ENCODE measurements at regions not wholly inside any gene's neighbourhood (a gene's known extent, or its start where the extent isn't known, plus 50 kb on each side); places are given as distances from the start of the nearest gene placed in this dataset.

DNA sequence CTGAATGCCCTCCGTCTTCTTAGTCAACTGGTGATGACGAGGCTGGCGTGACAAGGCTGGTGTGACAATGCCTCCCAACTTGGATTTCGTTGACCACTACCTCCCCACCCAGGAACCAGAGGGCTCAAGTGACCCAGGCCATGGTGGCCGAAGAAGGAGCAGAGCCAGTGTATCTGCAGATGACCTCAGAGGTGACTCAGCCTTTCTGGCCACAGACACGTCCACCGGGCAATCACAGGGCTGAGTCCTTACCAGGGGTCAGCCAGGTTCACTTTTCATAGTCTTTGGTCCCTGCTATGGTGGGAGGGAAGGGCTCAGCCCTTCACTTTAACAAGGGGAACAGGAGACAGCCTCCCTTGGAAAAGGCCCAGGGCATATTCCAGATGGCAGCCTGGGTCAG, 116.3 kb downstream of the MAF start:
- Mint-ChIP-seq H3K4me1 (peaks cover 5 to 22% of the 10 kb centered on the region in 2 donors), H3K4me3 (no peak overlapping the region), H3K27ac (no peak overlapping the region), H3K9me3 (no peaks in the 10 kb centered on the region), H3K36me3 (peaks cover 0 to 3% (median 0%) of the 10 kb centered on the region in 3 donors), H3K27me3 (ENCODE audit: low read depth in 3 of 3) (peaks cover under 1 to 8% (median 6%) of the 10 kb centered on the region in 3 donors)
- no peak for DNase-seq

DNA sequence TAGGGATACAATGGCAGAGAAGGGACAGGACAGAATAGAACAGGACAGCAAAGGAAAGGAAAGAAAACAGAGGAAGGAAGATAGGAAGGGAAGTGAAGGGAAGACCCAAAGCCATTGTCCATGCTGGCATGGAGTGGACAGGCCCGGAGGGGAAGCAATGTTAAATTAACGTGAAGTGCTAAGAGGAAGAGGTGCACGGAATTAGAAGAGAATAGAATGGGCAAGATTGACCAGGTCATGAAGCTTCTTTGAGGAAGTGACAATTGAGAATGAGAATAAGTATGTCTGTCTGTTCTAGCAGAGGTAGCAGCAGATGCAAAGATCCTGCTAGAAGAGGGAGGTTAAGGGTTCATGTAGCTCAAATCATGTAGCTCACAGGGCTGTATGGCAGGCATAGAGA, 117.2 kb downstream of the MAF start:
- Mint-ChIP-seq H3K4me1 (peaks cover 4 to 22% of the 10 kb centered on the region in 2 donors), H3K36me3 (no peaks in the 10 kb centered on the region), H3K9me3 (no peaks in the 10 kb centered on the region), H3K27me3 (ENCODE audit: low read depth in 3 of 3) (peaks cover 0 to 8% (median 6%) of the 10 kb centered on the region in 3 donors), H3K4me3 (no peak overlapping the region), H3K27ac (no peak overlapping the region)
- DNase-seq, result no peak

GRCh38 chr16:79482011-79482410, 118.5 kb downstream of the MAF start:
- Mint-ChIP-seq H3K27ac (no peak overlapping the region), H3K36me3 (no peaks in the 10 kb centered on the region), H3K4me1 (peaks cover 3 to 20% of the 10 kb centered on the region in 2 donors), H3K4me3 (no peak overlapping the region), H3K9me3 (no peaks in the 10 kb centered on the region), H3K27me3 (ENCODE audit: low read depth in 3 of 3) (peaks cover 0 to 8% (median 6%) of the 10 kb centered on the region in 3 donors)
- no peak for DNase-seq

DNA sequence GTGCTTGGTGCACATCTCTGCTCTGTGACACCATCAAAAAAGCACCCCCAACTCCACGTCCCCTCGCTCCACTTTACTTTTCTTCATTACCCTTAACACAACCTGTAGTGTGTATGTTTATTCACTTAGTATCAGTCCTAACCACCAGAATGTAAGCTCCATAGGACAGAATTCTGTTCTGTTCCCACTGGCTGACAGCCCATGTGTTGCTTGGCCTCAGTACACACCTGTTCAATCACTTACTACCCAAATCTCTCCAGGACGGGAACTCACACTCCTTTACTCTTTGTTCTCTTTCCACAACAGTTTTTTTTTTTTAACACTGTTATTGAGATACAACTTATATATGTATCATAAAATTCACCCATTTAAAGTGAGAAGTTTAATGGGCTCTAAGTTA, 119.6 kb downstream of the MAF start:
- Mint-ChIP-seq H3K4me3 (no peak overlapping the region), H3K36me3 (no peaks in the 10 kb centered on the region), H3K27ac (no peak overlapping the region), H3K9me3 (no peaks in the 10 kb centered on the region), H3K27me3 (ENCODE audit: low read depth in 3 of 3) (peaks cover 0 to 8% (median 6%) of the 10 kb centered on the region in 3 donors), H3K4me1 (peaks cover 0 to 17% of the 10 kb centered on the region in 2 donors)
- DNase-seq, result no peak

DNA sequence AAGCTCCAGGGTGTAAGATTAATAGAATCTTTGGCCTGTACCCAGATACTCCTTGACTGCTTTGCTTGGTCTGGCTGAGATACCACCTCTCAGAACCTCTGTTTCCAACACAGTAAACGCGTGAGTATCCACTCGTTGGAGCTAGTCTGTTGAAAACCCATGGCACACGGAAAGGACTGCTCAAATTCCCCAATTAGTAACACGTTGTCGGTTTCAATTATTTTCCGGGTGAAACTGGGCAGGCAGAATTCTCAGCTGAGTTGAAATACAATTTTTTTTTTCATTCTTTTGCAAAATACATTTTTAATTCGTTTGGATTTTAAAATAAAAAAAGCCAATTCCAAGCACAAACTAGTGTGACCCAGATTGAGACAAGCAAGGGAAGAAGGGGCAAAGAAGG, 120.5 kb downstream of the MAF start:
- Mint-ChIP-seq H3K4me1 (peaks cover 0 to 17% of the 10 kb centered on the region in 2 donors), H3K27ac (no peak overlapping the region), H3K27me3 (ENCODE audit: low read depth in 3 of 3) (peaks cover 0 to 8% (median 6%) of the 10 kb centered on the region in 3 donors), H3K9me3 (no peaks in the 10 kb centered on the region), H3K36me3 (no peaks in the 10 kb centered on the region), H3K4me3 (no peak overlapping the region)
- no peak for DNase-seq

- Mint-ChIP-seq H3K9me3 (no peaks in the 10 kb centered on the region), H3K4me1 (peaks cover 0 to 9% of the 10 kb centered on the region in 2 donors), H3K4me3 (no peak overlapping the region), H3K27me3 (ENCODE audit: low read depth in 3 of 3) (peaks cover 2 to 4% (median 3%) of the 10 kb centered on the region in 3 donors), H3K36me3 (no peaks in the 10 kb centered on the region), H3K27ac (no peak overlapping the region)
- no peak for DNase-seq
Measured at GRCh38 chr16:79476580-79476979, 124.0 kb downstream of the MAF start.

DNA sequence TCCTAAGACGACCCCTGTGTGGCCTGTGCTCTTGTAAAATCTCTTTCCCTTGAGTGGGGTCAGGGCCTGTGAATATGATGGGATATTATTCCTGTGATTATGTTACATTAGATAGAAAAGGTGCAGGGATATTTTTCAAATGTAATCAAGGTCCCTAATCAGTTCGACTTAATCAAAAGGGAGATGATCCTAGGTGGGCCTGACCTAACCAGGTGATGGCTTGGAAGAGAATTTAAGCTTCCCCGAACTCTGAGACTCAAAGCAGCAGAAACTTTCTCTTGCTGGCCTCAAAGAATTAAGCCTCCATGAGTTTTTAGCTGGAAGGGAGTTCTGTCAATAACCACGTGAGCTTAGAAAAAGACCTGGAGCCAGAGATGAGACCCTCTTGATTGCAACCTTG, 124.7 kb downstream of the MAF start:
- peaks cover 0 to 2% of the 10 kb centered on the region in 2 donors for H3K4me1 Mint-ChIP-seq
- no peak overlapping the region for H3K27ac Mint-ChIP-seq
- no peaks in the 10 kb centered on the region for H3K9me3 Mint-ChIP-seq

DNA sequence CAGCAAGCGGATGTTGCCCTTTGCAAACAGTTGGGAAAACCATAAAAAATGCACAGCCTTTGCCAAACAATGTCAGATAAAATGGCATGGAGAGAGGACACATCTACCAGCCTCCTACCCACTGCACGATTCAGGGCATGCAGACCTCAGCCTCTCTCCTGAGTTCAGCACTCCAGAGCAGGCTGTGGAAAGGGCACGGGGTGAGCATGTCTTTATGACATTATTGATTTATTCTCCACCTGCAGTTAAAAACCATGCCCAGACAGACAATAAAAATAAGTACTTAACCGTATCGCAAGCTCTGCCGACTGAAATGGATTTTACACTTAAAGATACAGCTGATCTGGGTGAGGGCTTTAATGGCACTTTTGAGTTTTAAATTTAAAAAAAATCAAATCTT, 127.1 kb downstream of the MAF start:
- DNase-seq, result no peak
- H3K27me3 Mint-ChIP-seq (ENCODE audit: low read depth in 3 of 3), result peaks cover 0 to 4% (median 3%) of the 10 kb centered on the region in 3 donors
- H3K27ac Mint-ChIP-seq, result no peak overlapping the region
- H3K36me3 Mint-ChIP-seq, result no peaks in the 10 kb centered on the region
- H3K9me3 Mint-ChIP-seq, result no peaks in the 10 kb centered on the region
- no peak overlapping the region for H3K4me3 Mint-ChIP-seq
- no peaks in the 10 kb centered on the region for H3K4me1 Mint-ChIP-seq

More for the DNA sequence above, 124.7 kb downstream of the MAF start:
- DNase-seq, result no peak
- Mint-ChIP-seq H3K36me3 (no peaks in the 10 kb centered on the region), H3K27me3 (ENCODE audit: low read depth in 3 of 3) (peaks cover 0 to 2% (median under 1%) of the 10 kb centered on the region in 3 donors), H3K4me3 (no peak overlapping the region)

- no peaks in the 10 kb centered on the region for H3K36me3 Mint-ChIP-seq
- no peak for DNase-seq
- no peak overlapping the region for H3K4me3 Mint-ChIP-seq
- H3K27ac Mint-ChIP-seq, result no peak overlapping the region
- peaks cover 0 to 6% (median 3%) of the 10 kb centered on the region in 3 donors for H3K27me3 Mint-ChIP-seq (ENCODE audit: low read depth in 3 of 3)
- no peaks in the 10 kb centered on the region for H3K9me3 Mint-ChIP-seq
- H3K4me1 Mint-ChIP-seq, result no peaks in the 10 kb centered on the region
Measured at GRCh38 chr16:79472426-79472825, 128.1 kb downstream of the MAF start.

DNA sequence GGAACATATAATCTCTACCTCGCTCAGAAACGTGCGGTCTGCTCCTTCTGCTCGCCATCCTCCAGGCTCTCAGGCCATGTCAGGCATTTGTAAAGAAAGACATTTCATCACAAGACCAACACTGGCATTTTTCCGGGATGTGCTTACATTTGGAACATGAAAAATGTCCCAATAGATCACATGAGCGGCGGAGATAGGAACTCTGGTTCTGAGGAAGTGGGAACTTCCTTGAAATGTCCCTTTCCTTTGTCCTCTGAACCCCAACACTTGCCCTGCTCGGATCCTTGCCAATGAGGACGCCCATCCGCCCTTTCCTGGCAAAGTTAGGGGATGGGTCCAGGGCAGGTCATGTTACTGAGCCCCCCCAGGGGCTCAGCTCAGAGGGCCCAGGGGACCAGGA, 130.5 kb downstream of the MAF start:
- Mint-ChIP-seq H3K4me1 (no peaks in the 10 kb centered on the region), H3K4me3 (no peak overlapping the region), H3K27me3 (ENCODE audit: low read depth in 3 of 3) (peaks cover 0 to 6% (median 3%) of the 10 kb centered on the region in 3 donors), H3K27ac (no peak overlapping the region), H3K36me3 (no peaks in the 10 kb centered on the region), H3K9me3 (no peaks in the 10 kb centered on the region)
- no peak for DNase-seq

DNA sequence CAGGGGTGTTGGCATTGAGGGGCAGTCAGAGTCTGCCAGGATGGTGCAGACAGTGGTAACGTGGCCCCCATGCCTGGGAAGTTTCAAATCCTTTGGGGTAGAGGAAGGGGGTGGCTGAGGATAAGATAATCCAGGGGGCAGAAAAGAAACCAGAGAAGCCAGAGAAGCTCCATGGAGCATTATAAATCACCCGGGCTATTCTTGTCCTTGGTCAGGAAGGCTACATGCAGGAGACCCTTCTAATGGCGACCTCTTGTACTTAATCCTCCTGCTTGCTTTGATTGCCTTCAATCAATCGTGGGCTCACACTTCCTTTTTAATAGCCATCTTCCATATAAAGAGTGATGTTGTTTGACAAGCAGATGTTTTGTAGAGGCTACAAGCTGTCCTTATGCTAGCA, 131.9 kb downstream of the MAF start:
- Mint-ChIP-seq H3K4me3 (no peak overlapping the region), H3K36me3 (no peaks in the 10 kb centered on the region), H3K9me3 (no peaks in the 10 kb centered on the region), H3K27me3 (ENCODE audit: low read depth in 3 of 3) (peaks cover 0 to 5% (median 3%) of the 10 kb centered on the region in 3 donors), H3K27ac (no peak overlapping the region), H3K4me1 (peaks cover 0 to 1% of the 10 kb centered on the region in 2 donors)
- no peak for DNase-seq

DNA sequence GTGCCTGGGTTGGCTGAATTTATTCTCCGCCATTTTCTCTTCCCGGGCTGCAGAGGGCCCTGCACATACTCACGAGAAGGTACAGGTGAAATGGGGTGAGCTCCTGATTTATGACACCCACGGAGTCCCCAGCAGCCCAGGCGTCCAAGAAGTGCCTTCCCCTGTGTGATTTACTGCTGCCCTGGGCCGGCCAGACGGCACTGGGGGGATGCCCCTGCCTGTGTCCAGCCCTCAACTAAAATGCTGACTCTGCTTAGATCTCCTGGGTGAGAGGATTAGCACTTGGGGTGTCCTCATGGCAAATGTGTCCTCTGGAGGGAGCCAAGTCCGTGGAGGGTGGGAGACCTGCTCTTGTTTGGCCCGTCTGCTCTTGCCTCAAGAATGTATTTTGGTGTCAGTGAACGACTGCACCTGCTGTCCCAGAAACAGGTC, 132.4 kb downstream of the MAF start:
- no peaks in the 10 kb centered on the region for H3K36me3 Mint-ChIP-seq
- peaks cover 0 to 5% (median 3%) of the 10 kb centered on the region in 3 donors for H3K27me3 Mint-ChIP-seq (ENCODE audit: low read depth in 3 of 3)

DNA sequence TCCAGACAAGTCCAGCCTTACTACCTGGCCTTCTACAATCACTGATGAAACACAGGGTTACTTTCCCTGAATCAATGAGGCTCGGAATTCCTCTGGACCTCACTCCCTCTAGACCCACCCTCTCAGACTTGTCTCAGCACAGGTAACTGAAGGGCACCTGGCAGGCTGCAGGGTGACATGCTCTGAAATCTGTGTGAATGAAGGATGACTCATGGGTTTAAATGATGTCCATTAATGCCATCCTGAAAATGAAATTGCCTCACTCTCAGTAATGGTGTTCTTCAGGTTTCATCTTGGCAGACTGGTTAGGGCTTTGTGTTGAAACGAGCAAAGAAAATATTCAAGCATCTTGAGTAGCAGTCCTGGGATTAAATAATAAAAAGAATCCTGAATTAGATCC, 134.4 kb downstream of the MAF start:
- H3K9me3 Mint-ChIP-seq, result no peaks in the 10 kb centered on the region
- DNase-seq, result no peak
- no peak overlapping the region for H3K27ac Mint-ChIP-seq
- H3K4me1 Mint-ChIP-seq, result peaks cover 0 to 1% of the 10 kb centered on the region in 2 donors
- H3K4me3 Mint-ChIP-seq, result no peak overlapping the region
- peaks cover 0 to 4% (median 3%) of the 10 kb centered on the region in 3 donors for H3K27me3 Mint-ChIP-seq (ENCODE audit: low read depth in 3 of 3)
- no peaks in the 10 kb centered on the region for H3K36me3 Mint-ChIP-seq

More for the DNA sequence above, 132.4 kb downstream of the MAF start:
- DNase-seq, result no peak
- Mint-ChIP-seq H3K4me1 (peaks cover 0 to 1% of the 10 kb centered on the region in 2 donors), H3K27ac (no peak overlapping the region), H3K9me3 (no peaks in the 10 kb centered on the region), H3K4me3 (no peak overlapping the region)

- DNase-seq, result no peak
- no peak overlapping the region for H3K27ac Mint-ChIP-seq
- peaks cover 0 to 2% (median 0%) of the 10 kb centered on the region in 3 donors for H3K27me3 Mint-ChIP-seq (ENCODE audit: low read depth in 3 of 3)
- H3K9me3 Mint-ChIP-seq, result no peaks in the 10 kb centered on the region
- no peak overlapping the region for H3K4me3 Mint-ChIP-seq
- H3K36me3 Mint-ChIP-seq, result no peaks in the 10 kb centered on the region
- H3K4me1 Mint-ChIP-seq, result peaks cover 0 to 1% of the 10 kb centered on the region in 2 donors
Measured at GRCh38 chr16:79463841-79464240, 136.7 kb downstream of the MAF start.

GRCh38 chr16:79456036-79456435, 144.5 kb downstream of the MAF start:
- H3K36me3 Mint-ChIP-seq, result no peaks in the 10 kb centered on the region
- no peak for DNase-seq

More at GRCh38 chr16:79456036-79456435, 144.5 kb downstream of the MAF start:
- Mint-ChIP-seq H3K9me3 (no peaks in the 10 kb centered on the region), H3K4me3 (no peak overlapping the region), H3K27me3 (ENCODE audit: low read depth in 3 of 3) (peaks cover 3 to 7% (median 5%) of the 10 kb centered on the region in 3 donors), H3K27ac (no peak overlapping the region), H3K4me1 (peaks cover 5 to 13% of the 10 kb centered on the region in 2 donors)

All from immature natural killer cell (primary cell).